HepG2 (cell line): ENCODE measurements at regions not wholly inside any gene's neighbourhood (a gene's known extent, or its start where the extent isn't known, plus 50 kb on each side); places are given as distances from the start of the nearest gene placed in this dataset.

Source experiments
- ATAC-seq: fragments of 200-7000 bp; cut with Tn5 transposase; 3 replicates; pipeline ENCODE4 v1.9.1; 2020; ENCODE audit warnings: mild to moderate bottlenecking, moderate library complexity
- BruUV-seq: library from RNA; stranded (reverse); fragments of 400-500 nt; replicated peaks from 2 replicates; lab custom pipeline; 2021; lab: Mats Ljungman, UMichigan
- CTCF ChIA-PET: fragments of 300-600 bp; formaldehyde crosslinking; extraction: SDS; loops from one replicate; lab custom pipeline; 2021; ENCODE audit warnings: low total read pairs, inconsistent platforms, low intra/inter-chr PET ratio; lab: Yijun Ruan, JAX
- POLR2A ChIA-PET: fragments of 350-600 bp; sonication (Branson Sonifier 250); formaldehyde crosslinking; loops from one replicate; lab custom pipeline; 2020; ENCODE audit warnings: antibody characterized with exemption, inconsistent platforms; lab: Yijun Ruan, JAX
- DNase-seq: peaks from one replicate; pipeline ENCODE4 v3.0.0-alpha.2; 2015; ENCODE audit warnings: low spot score
- FAIRE-seq: peaks from 3 replicates; lab custom pipeline; 2011; peaks lifted over from hg19 to GRCh38; lab: Jason Lieb, UNC
- H2AFZ ChIP-seq: one replicate; pipeline ENCODE4 v1.6.1; 2011; ENCODE audit warnings: low read length, inconsistent platforms
- H3K27ac ChIP-seq: fragments of 300-600 bp; 3 replicates; pipeline ENCODE4 v1.8.0; 2011; ENCODE audit warnings: mixed run types, mild to moderate bottlenecking, mixed read lengths, low read length, inconsistent platforms; ENCODE audit not compliant: insufficient read depth; ENCODE audit errors: extremely low read length
- H3K27me3 ChIP-seq, 2 experiments: fragments of 200-600 bp in 1 of 2; 2 replicates in 1 of 2; 3 replicates in 1 of 2; pipeline versions ENCODE4 v1.6.0 to v1.8.0; 2011; ENCODE audit warnings: low read length in 2 of 2, mild to moderate bottlenecking in 2 of 2, moderate library complexity in 2 of 2, inconsistent platforms in 1 of 2; ENCODE audit not compliant: insufficient read depth in 2 of 2, control insufficient read depth in 1 of 2
- H3K36me3 ChIP-seq, 2 experiments: fragments of 200-600 bp in 1 of 2; replicated peaks in 1 of 2; 2 replicates in 1 of 2; 3 replicates in 1 of 2; pipeline versions ENCODE4 v1.5.1 to v1.8.0; 2011; ENCODE audit warnings: low read length in 2 of 2, inconsistent platforms in 1 of 2; ENCODE audit not compliant: insufficient read depth in 2 of 2, control insufficient read depth in 1 of 2
- H3K4me1 ChIP-seq: 2 replicates; pipeline ENCODE4 v1.5.1; 2012; ENCODE audit warnings: low read length, inconsistent platforms; ENCODE audit not compliant: insufficient read depth
- H3K4me2 ChIP-seq: 2 replicates; pipeline ENCODE4 v1.6.0; 2011; ENCODE audit warnings: low read depth, low read length, inconsistent platforms
- H3K4me3 ChIP-seq, 3 experiments: fragments of 200-600 bp in 1 of 3; sonication (generic), shearing (Covaris generic) in 1 of 3; replicated peaks in 1 of 3; 2 replicates each; pipeline ENCODE4 v1.5.1; 2011 to 2016; ENCODE audit warnings: low read length in 3 of 3, inconsistent platforms in 2 of 3, low read depth in 2 of 3, mild to moderate bottlenecking in 2 of 3, control low read depth in 1 of 3, mixed read lengths in 1 of 3; ENCODE audit not compliant: insufficient read depth in 1 of 3
- H3K79me2 ChIP-seq: one replicate; pipeline ENCODE4 v1.6.1; 2011; ENCODE audit warnings: low read length, inconsistent platforms; ENCODE audit not compliant: insufficient read depth
- H3K9ac ChIP-seq: 2 replicates; pipeline ENCODE4 v1.6.0; 2011; ENCODE audit warnings: mild to moderate bottlenecking, low read depth, low read length, inconsistent platforms; ENCODE audit not compliant: insufficient read depth
- H3K9me3 ChIP-seq: 2 replicates; pipeline ENCODE4 v1.5.1; 2012; ENCODE audit warnings: mild to moderate bottlenecking, low read length
- H4K20me1 ChIP-seq: 2 replicates; pipeline ENCODE4 v1.6.0; 2011; ENCODE audit warnings: inconsistent platforms, mild to moderate bottlenecking, low read length, moderate library complexity; ENCODE audit not compliant: insufficient read depth
- ARHGAP35 ChIP-seq: sonication (generic); formaldehyde crosslinking; IDR thresholded peaks from 2 replicates; pipeline ENCODE4 v1.9.0; 2022; ENCODE audit warnings: mild to moderate bottlenecking, inconsistent platforms, moderate library complexity, missing genetic modification reagents, borderline replicate concordance
- ATF7 ChIP-seq, 2 experiments: fragments of 450-650 bp in 1 of 2; sonication (generic) in 1 of 2; formaldehyde crosslinking in 1 of 2; IDR thresholded peaks; 2 replicates each; pipeline versions ENCODE4 v1.4.0 to v1.6.1; 2016 to 2020; ENCODE audit warnings: antibody characterized with exemption in 1 of 2, mild to moderate bottlenecking in 1 of 2, missing genetic modification reagents in 1 of 2
- GLI4 ChIP-seq: sonication (generic); formaldehyde crosslinking; IDR thresholded peaks from 2 replicates; pipeline ENCODE4 v1.5.1; 2020; ENCODE audit warnings: missing genetic modification reagents, mild to moderate bottlenecking, moderate library complexity, borderline replicate concordance
- KDM5B ChIP-seq: sonication (generic); formaldehyde crosslinking; IDR thresholded peaks from 2 replicates; pipeline ENCODE4 v1.4.0; 2020; ENCODE audit warnings: missing genetic modification reagents, mild to moderate bottlenecking, borderline replicate concordance
- MED13 ChIP-seq: sonication (generic); formaldehyde crosslinking; IDR thresholded peaks from 2 replicates; pipeline ENCODE4 v1.5.0; 2020; ENCODE audit warnings: missing genetic modification reagents
- U2AF1 ChIP-seq: fragments of 200-400 bp; formaldehyde crosslinking; optimal IDR thresholded peaks from 2 replicates; pipeline ENCODE3; 2017; ENCODE audit warnings: mild to moderate bottlenecking, low read depth, low read length
- ZKSCAN5 ChIP-seq: sonication (generic); formaldehyde crosslinking; IDR thresholded peaks from 2 replicates; pipeline ENCODE4 v1.5.1; 2020; ENCODE audit warnings: mild to moderate bottlenecking, missing genetic modification reagents
- ZSCAN21 ChIP-seq: sonication (generic); formaldehyde crosslinking; IDR thresholded peaks from 2 replicates; pipeline ENCODE4 v1.8.0; 2022; ENCODE audit warnings: mild to moderate bottlenecking, missing genetic modification reagents, moderate library complexity, borderline replicate concordance
- WGBS: methylation state at CpG from one replicate; pipeline ENCODE4 v1.1.6; 2017; ENCODE audit warnings: low lambda C conversion rate; 5-methylcytosine and 5-hydroxymethylcytosine counted together
- in situ Hi-C: cut with HindIII; loops from 2 replicates; pipeline ENCODE4 v1.10.0; 2017; ENCODE audit warnings: low pct_unique_long_range_greater_than_20kb; ENCODE audit not compliant: extremely low pct_ligation_motif_present
- intact Hi-C: fragments of 100-400 bp; cut with micrococcal nuclease; formaldehyde crosslinking; loops from one replicate; pipeline ENCODE4 v1.10.0; 2022; ENCODE audit not compliant: unreplicated experiment
- TF ChIP-seq, protein P1 (sequence below): sonication (generic); formaldehyde crosslinking; IDR thresholded peaks from 2 replicates; pipeline ENCODE4 v1.4.0; 2020; ENCODE audit warnings: mild to moderate bottlenecking, missing genetic modification reagents
- TF ChIP-seq, protein P2 (sequence below): sonication (generic); formaldehyde crosslinking; IDR thresholded peaks from 2 replicates; pipeline ENCODE4 v1.8.1; 2022; ENCODE audit warnings: mild to moderate bottlenecking, missing genetic modification reagents
- TF ChIP-seq, protein P3 (sequence below): sonication (generic); formaldehyde crosslinking; IDR thresholded peaks from 2 replicates; pipeline ENCODE4 v1.9.0; 2021; ENCODE audit warnings: missing genetic modification reagents, mild to moderate bottlenecking, borderline replicate concordance
- TF ChIP-seq, protein P4 (sequence below): sonication (generic); formaldehyde crosslinking; IDR thresholded peaks from 2 replicates; pipeline ENCODE4 v1.4.0; 2020; ENCODE audit warnings: missing genetic modification reagents, borderline replicate concordance

DNA sequence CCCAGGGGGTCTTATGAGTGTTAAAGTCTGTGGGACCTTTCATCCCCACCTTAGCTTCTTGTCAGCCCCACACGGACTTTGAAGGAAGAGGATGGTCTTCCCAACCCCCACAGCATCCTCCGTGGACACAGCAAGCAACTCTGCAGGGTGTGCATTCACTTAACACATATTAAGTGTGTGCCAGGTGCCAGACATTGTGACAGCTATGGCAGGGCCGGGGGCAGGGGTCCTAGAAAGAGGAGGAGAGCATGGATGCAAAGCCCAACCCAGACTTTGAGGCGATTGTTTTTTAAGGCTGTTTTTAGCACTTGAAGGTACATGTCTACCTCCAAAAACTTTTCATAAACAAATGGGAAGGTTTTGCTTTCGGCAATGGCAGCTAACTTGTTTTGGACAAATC is 121.6 kb upstream of the KCNG1 start:
- in situ Hi-C loops (no loop called here), intact Hi-C loops (no loop called here)
- peaks cover 3 to 20% of the 10 kb centered on the region in 2 experiments; a peak in 4 of 5 replicates for H3K27me3 ChIP-seq
- ATAC-seq (no peak), FAIRE-seq (no peak), DNase-seq (no peak)
- TF ChIP-seq, protein P1, sequence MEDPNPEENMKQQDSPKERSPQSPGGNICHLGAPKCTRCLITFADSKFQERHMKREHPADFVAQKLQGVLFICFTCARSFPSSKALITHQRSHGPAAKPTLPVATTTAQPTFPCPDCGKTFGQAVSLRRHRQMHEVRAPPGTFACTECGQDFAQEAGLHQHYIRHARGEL: no peak
- TF ChIP-seq GLI4 (no peak), MED13 (CRISPR knock-in tag) (no peak), ZSCAN21 (no peak), ZKSCAN5 (CRISPR knock-in tag) (no peak)
- TF ChIP-seq, protein P2, sequence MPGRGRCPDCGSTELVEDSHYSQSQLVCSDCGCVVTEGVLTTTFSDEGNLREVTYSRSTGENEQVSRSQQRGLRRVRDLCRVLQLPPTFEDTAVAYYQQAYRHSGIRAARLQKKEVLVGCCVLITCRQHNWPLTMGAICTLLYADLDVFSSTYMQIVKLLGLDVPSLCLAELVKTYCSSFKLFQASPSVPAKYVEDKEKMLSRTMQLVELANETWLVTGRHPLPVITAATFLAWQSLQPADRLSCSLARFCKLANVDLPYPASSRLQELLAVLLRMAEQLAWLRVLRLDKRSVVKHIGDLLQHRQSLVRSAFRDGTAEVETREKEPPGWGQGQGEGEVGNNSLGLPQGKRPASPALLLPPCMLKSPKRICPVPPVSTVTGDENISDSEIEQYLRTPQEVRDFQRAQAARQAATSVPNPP (CRISPR knock-in tag): no peak
- no peaks in the 10 kb centered on the region for H3K4me1 ChIP-seq
- BruUV-seq: no TSS peak
- WGBS: 7% methylated on average over 5 of the region's 5 CpGs
- no peak overlapping the region for H3K27ac ChIP-seq
- no peaks in the 10 kb centered on the region; the same call in 1 of the 2 replicates for H4K20me1 ChIP-seq
- H3K4me3 ChIP-seq: no peak overlapping the region
- no peaks in the 10 kb centered on the region for H3K36me3 ChIP-seq
- H3K79me2 ChIP-seq: no peaks in the 10 kb centered on the region
- H3K9ac ChIP-seq: no peak overlapping the region
- H2AFZ ChIP-seq: no peak overlapping the region
- ChIA-PET CTCF (no interaction called here), POLR2A (no interaction called here)
- H3K4me2 ChIP-seq: no peak overlapping the region
- H3K9me3 ChIP-seq: no peaks in the 10 kb centered on the region

DNA sequence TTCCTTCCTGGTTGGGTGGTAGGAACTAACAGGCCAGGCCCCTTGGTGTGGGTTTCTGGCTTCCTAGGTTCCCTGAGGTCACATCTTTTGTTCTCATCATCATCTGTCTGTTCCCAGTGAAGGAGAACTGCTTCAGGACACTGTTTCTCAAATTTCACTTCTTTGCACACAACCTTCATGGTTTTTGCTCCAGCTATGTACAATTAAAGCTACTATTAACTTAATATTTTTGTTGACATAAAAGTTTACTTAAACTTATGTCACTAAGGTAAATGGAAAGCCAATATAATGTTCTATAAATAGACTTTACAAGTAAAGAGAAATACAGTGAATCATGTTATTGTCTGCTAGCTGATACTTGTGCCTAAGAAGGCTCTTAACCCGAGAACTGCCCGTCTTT is 120.7 kb upstream of the KCNG1 start:
- FAIRE-seq (no peak), DNase-seq (no peak), ATAC-seq (no peak)
- no peak overlapping the region for H3K4me3 ChIP-seq
- in situ Hi-C loops (no loop called here), intact Hi-C loops (no loop called here)
- H3K9ac ChIP-seq: no peak overlapping the region
- H3K9me3 ChIP-seq: no peaks in the 10 kb centered on the region
- H3K27me3 ChIP-seq: peaks cover 3 to 19% of the 10 kb centered on the region in 2 experiments; a peak in 3 of 5 replicates
- no peaks in the 10 kb centered on the region; the same call in 1 of the 2 replicates for H4K20me1 ChIP-seq
- no peaks in the 10 kb centered on the region for H3K79me2 ChIP-seq
- BruUV-seq: no TSS peak
- H3K4me1 ChIP-seq: no peaks in the 10 kb centered on the region
- ChIA-PET POLR2A (no interaction called here), CTCF (no interaction called here)
- H3K36me3 ChIP-seq: no peaks in the 10 kb centered on the region
- 3% methylated on average over 2 of the region's 2 CpGs for WGBS
- H2AFZ ChIP-seq: no peak overlapping the region
- H3K4me2 ChIP-seq: no peak overlapping the region
- H3K27ac ChIP-seq: no peak overlapping the region
- TF ChIP-seq, protein P3, sequence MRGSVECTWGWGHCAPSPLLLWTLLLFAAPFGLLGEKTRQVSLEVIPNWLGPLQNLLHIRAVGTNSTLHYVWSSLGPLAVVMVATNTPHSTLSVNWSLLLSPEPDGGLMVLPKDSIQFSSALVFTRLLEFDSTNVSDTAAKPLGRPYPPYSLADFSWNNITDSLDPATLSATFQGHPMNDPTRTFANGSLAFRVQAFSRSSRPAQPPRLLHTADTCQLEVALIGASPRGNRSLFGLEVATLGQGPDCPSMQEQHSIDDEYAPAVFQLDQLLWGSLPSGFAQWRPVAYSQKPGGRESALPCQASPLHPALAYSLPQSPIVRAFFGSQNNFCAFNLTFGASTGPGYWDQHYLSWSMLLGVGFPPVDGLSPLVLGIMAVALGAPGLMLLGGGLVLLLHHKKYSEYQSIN (CRISPR knock-in tag): no peak
- no peak for TF ChIP-seq ARHGAP35 (CRISPR knock-in tag)
- TF ChIP-seq KDM5B (CRISPR knock-in tag): no peak
- no peak for TF ChIP-seq ATF7 (IDR thresholded peaks at IDR 0.05)
- TF ChIP-seq ATF7 (CRISPR knock-in tag; IDR thresholded peaks at IDR 0.05): no peak
- TF ChIP-seq U2AF1: no peak
- TF ChIP-seq, protein P4, sequence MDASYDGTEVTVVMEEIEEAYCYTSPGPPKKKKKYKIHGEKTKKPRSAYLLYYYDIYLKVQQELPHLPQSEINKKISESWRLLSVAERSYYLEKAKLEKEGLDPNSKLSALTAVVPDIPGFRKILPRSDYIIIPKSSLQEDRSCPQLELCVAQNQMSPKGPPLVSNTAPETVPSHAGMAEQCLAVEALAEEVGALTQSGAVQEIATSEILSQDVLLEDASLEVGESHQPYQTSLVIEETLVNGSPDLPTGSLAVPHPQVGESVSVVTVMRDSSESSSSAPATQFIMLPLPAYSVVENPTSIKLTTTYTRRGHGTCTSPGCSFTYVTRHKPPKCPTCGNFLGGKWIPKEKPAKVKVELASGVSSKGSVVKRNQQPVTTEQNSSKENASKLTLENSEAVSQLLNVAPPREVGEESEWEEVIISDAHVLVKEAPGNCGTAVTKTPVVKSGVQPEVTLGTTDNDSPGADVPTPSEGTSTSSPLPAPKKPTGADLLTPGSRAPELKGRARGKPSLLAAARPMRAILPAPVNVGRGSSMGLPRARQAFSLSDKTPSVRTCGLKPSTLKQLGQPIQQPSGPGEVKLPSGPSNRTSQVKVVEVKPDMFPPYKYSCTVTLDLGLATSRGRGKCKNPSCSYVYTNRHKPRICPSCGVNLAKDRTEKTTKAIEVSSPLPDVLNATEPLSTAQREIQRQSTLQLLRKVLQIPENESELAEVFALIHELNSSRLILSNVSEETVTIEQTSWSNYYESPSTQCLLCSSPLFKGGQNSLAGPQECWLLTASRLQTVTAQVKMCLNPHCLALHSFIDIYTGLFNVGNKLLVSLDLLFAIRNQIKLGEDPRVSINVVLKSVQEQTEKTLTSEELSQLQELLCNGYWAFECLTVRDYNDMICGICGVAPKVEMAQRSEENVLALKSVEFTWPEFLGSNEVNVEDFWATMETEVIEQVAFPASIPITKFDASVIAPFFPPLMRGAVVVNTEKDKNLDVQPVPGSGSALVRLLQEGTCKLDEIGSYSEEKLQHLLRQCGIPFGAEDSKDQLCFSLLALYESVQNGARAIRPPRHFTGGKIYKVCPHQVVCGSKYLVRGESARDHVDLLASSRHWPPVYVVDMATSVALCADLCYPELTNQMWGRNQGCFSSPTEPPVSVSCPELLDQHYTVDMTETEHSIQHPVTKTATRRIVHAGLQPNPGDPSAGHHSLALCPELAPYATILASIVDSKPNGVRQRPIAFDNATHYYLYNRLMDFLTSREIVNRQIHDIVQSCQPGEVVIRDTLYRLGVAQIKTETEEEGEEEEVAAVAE (CRISPR knock-in tag): no peak
